Neural cell (in vitro differentiated cells): ENCODE measurements at regions not wholly inside any gene's neighbourhood (a gene's known extent, or its start where the extent isn't known, plus 50 kb on each side); places are given as distances from the start of the nearest gene placed in this dataset.

Experiments
- CTCF ChIP-seq: fragments of 450-650 bp; IDR thresholded peaks from 2 replicates; pipeline ENCODE4 v1.5.1; 2014; ENCODE audit warnings: antibody characterized with exemption, mild to moderate bottlenecking, moderate library complexity; ENCODE audit not compliant: poor library complexity, severe bottlenecking
- EP300 ChIP-seq: fragments of 450-650 bp; conservative IDR thresholded peaks from 2 replicates; pipeline ENCODE4 v1.6.1; 2014; ENCODE audit warnings: antibody characterized with exemption, mild to moderate bottlenecking, moderate library complexity; ENCODE audit not compliant: poor library complexity, severe bottlenecking
- EZH2 ChIP-seq: fragments of 200-600, 300-800 bp; shearing (Covaris generic), sonication (generic); IDR thresholded peaks from 2 replicates; pipeline ENCODE4 v1.6.1; 2014; ENCODE audit warnings: antibody characterized with exemption, low read length, borderline replicate concordance, mild to moderate bottlenecking; ENCODE audit not compliant: insufficient read depth, poor library complexity, severe bottlenecking
- POLR2AphosphoS5 ChIP-seq: IDR thresholded peaks from 2 replicates; pipeline ENCODE4 v1.6.1; 2012
- RAD21 ChIP-seq: fragments of 450-650 bp; conservative IDR thresholded peaks from 2 replicates; pipeline ENCODE4 v1.6.1; 2014; ENCODE audit warnings: antibody characterized with exemption, mild to moderate bottlenecking, moderate library complexity
- REST ChIP-seq: IDR thresholded peaks from 2 replicates; pipeline ENCODE4 v1.6.1; 2012; ENCODE audit warnings: borderline replicate concordance
- SMC3 ChIP-seq: fragments of 450-650 bp; conservative IDR thresholded peaks from 2 replicates; pipeline ENCODE4 v1.6.1; 2014; ENCODE audit warnings: antibody characterized with exemption, mild to moderate bottlenecking, moderate library complexity; ENCODE audit not compliant: poor library complexity
- TAF1 ChIP-seq: IDR thresholded peaks from 2 replicates; pipeline ENCODE4 v1.6.1; 2012; ENCODE audit warnings: low read depth

DNA sequence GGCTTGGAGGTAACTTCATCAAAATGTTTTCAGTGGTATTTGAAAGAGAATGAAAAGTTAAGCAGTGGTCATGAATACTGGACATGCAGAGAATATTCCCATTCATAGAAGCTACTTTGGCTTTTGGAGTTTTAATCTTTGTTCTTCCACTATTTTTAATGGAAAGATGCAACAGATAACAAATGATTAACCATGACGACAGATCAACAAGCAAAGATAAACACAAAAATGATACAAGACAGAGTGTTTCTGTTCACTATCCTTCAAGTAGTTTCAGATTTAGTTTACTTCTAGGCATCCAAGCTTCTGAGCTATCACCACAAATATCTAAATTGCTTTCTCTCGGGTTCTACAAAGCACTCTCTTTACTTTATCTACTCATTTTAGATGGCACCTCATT lies 1004.9 kb upstream of the ADGRL3 start:
- TF ChIP-seq POLR2AphosphoS5 (no peak), SMC3 (no peak), CTCF (no peak), REST (no peak), EZH2 (no peak), EP300 (no peak), TAF1 (no peak), RAD21 (no peak)
